ENCODE measurements at regions not wholly inside any gene's neighbourhood (a gene's known extent, or its start where the extent isn't known, plus 50 kb on each side); places are given as distances from the start of the nearest gene placed in this dataset.

GRCh38 chr1:177833631-177834030 lies 136.2 kb downstream of the SEC16B start:
- Histone ChIP-seq H2AFZ (ENCODE audit: low read length) (no peak overlapping the region), H2BK15ac (ENCODE audit: low read length) (no peak overlapping the region), H3K4me3 (ENCODE audit: low read length in 2 of 2) (no peak overlapping the region), H3K9me3 (replicated peaks in 1 of 2; ENCODE audit: control insufficient read depth in 2 of 2, insufficient read depth in 1 of 2, low read depth in 1 of 2, low read length in 2 of 2) (peaks cover 0 to 2% of the 10 kb centered on the region in 2 donors), H3K4me1 (ENCODE audit: control insufficient read depth in 2 of 2, insufficient read depth in 1 of 2, low read depth in 1 of 2, low read length in 2 of 2) (no peaks in the 10 kb centered on the region), H3K23ac (ENCODE audit: low read depth, low read length, poor library complexity) (no peak overlapping the region), H2BK120ac (ENCODE audit: low read depth, low read length) (no peak overlapping the region), H4K91ac (ENCODE audit: low read depth, low read length, poor library complexity) (no peak overlapping the region), H3K36me3 (replicated peaks in 1 of 2; ENCODE audit: control insufficient read depth in 2 of 2, insufficient read depth in 2 of 2, low read length in 2 of 2) (no peaks in the 10 kb centered on the region), H3K27ac (replicated peaks; ENCODE audit: low read length) (no peak overlapping the region), H3K18ac (ENCODE audit: low read length) (no peak overlapping the region), H3K79me1 (ENCODE audit: low read depth, low read length) (no peaks in the 10 kb centered on the region), H3K27me3 (ENCODE audit: control insufficient read depth in 3 of 3, insufficient read depth in 3 of 3, low read depth in 1 of 3, low read length in 3 of 3) (no peaks in the 10 kb centered on the region), H2AK5ac (ENCODE audit: low read depth, low read length) (no peak overlapping the region), H3K9ac (ENCODE audit: low read depth, low read length, poor library complexity) (no peak overlapping the region), H3K4me2 (ENCODE audit: insufficient read depth, low read length, poor library complexity, severe bottlenecking) (no peak overlapping the region), H2BK5ac (ENCODE audit: low read length) (no peak overlapping the region), H3K4ac (ENCODE audit: low read length) (no peak overlapping the region), H3K14ac (ENCODE audit: low read length) (no peak overlapping the region), H4K8ac (ENCODE audit: low read depth, low read length) (no peak overlapping the region), H2BK12ac (ENCODE audit: low read length) (no peak overlapping the region)
- no CpG with 5 or more reads among the region's 3 CpGs for WGBS, 2 donors (ENCODE audit: extremely low coverage in 2 of 2, insufficient read length in 2 of 2, insufficient replicate concordance in 1 of 2)
- no peak for DNase-seq (ENCODE audit: low spot score)

GRCh38 chr1:177830531-177831135 lies 139.2 kb downstream of the SEC16B start:
- WGBS, 2 donors (ENCODE audit: extremely low coverage in 2 of 2, insufficient read length in 2 of 2, insufficient replicate concordance in 1 of 2) = no CpG with 5 or more reads among the region's 4 CpGs

GRCh38 chr1:177825276-177825901 lies 144.5 kb downstream of the SEC16B start:
- Histone ChIP-seq H3K23ac (ENCODE audit: low read depth, low read length, poor library complexity) (no peak overlapping the region), H2BK5ac (ENCODE audit: low read length) (no peak overlapping the region), H3K4me1 (ENCODE audit: control insufficient read depth in 2 of 2, insufficient read depth in 1 of 2, low read depth in 1 of 2, low read length in 2 of 2) (no peaks in the 10 kb centered on the region), H2BK12ac (ENCODE audit: low read length) (no peak overlapping the region), H3K27ac (replicated peaks; ENCODE audit: low read length) (no peak overlapping the region), H4K8ac (ENCODE audit: low read depth, low read length) (no peak overlapping the region), H3K4me2 (ENCODE audit: insufficient read depth, low read length, poor library complexity, severe bottlenecking) (no peak overlapping the region), H2BK15ac (ENCODE audit: low read length) (no peak overlapping the region), H3K14ac (ENCODE audit: low read length) (no peak overlapping the region), H2AFZ (ENCODE audit: low read length) (no peak overlapping the region), H3K4me3 (ENCODE audit: low read length in 2 of 2) (no peak overlapping the region), H3K36me3 (replicated peaks in 1 of 2; ENCODE audit: control insufficient read depth in 2 of 2, insufficient read depth in 2 of 2, low read length in 2 of 2) (no peaks in the 10 kb centered on the region), H3K79me1 (ENCODE audit: low read depth, low read length) (no peaks in the 10 kb centered on the region), H3K4ac (ENCODE audit: low read length) (no peak overlapping the region), H2BK120ac (ENCODE audit: low read depth, low read length) (no peak overlapping the region), H2AK5ac (ENCODE audit: low read depth, low read length) (no peak overlapping the region), H4K91ac (ENCODE audit: low read depth, low read length, poor library complexity) (no peak overlapping the region), H3K18ac (ENCODE audit: low read length) (no peak overlapping the region), H3K9ac (ENCODE audit: low read depth, low read length, poor library complexity) (no peak overlapping the region), H3K27me3 (ENCODE audit: control insufficient read depth in 3 of 3, insufficient read depth in 3 of 3, low read depth in 1 of 3, low read length in 3 of 3) (peaks cover 0 to 3% (median 0%) of the 10 kb centered on the region in 3 experiments), H3K9me3 (replicated peaks in 1 of 2; ENCODE audit: control insufficient read depth in 2 of 2, insufficient read depth in 1 of 2, low read depth in 1 of 2, low read length in 2 of 2) (peaks cover 0 to 2% of the 10 kb centered on the region in 2 donors)
- no peak for DNase-seq (ENCODE audit: low spot score)
- WGBS, 2 donors (ENCODE audit: extremely low coverage in 2 of 2, insufficient read length in 2 of 2, insufficient replicate concordance in 1 of 2) = no CpG with 5 or more reads among the region's 6 CpGs

More at GRCh38 chr1:177830531-177831135, 139.2 kb downstream of the SEC16B start:
- Histone ChIP-seq H3K9ac (ENCODE audit: low read depth, low read length, poor library complexity) (no peak overlapping the region), H3K27me3 (ENCODE audit: control insufficient read depth in 3 of 3, insufficient read depth in 3 of 3, low read depth in 1 of 3, low read length in 3 of 3) (no peaks in the 10 kb centered on the region), H2BK120ac (ENCODE audit: low read depth, low read length) (no peak overlapping the region), H4K8ac (ENCODE audit: low read depth, low read length) (no peak overlapping the region), H2BK12ac (ENCODE audit: low read length) (no peak overlapping the region), H2BK5ac (ENCODE audit: low read length) (no peak overlapping the region), H3K23ac (ENCODE audit: low read depth, low read length, poor library complexity) (no peak overlapping the region), H3K27ac (replicated peaks; ENCODE audit: low read length) (no peak overlapping the region), H3K14ac (ENCODE audit: low read length) (no peak overlapping the region), H3K4me3 (ENCODE audit: low read length in 2 of 2) (no peak overlapping the region), H3K36me3 (replicated peaks in 1 of 2; ENCODE audit: control insufficient read depth in 2 of 2, insufficient read depth in 2 of 2, low read length in 2 of 2) (no peaks in the 10 kb centered on the region), H3K4me1 (ENCODE audit: control insufficient read depth in 2 of 2, insufficient read depth in 1 of 2, low read depth in 1 of 2, low read length in 2 of 2) (no peaks in the 10 kb centered on the region), H3K9me3 (replicated peaks in 1 of 2; ENCODE audit: control insufficient read depth in 2 of 2, insufficient read depth in 1 of 2, low read depth in 1 of 2, low read length in 2 of 2) (peaks cover 0 to 2% of the 10 kb centered on the region in 2 donors), H2AFZ (ENCODE audit: low read length) (no peak overlapping the region), H3K4me2 (ENCODE audit: insufficient read depth, low read length, poor library complexity, severe bottlenecking) (no peak overlapping the region), H3K18ac (ENCODE audit: low read length) (no peak overlapping the region), H2BK15ac (ENCODE audit: low read length) (no peak overlapping the region), H4K91ac (ENCODE audit: low read depth, low read length, poor library complexity) (no peak overlapping the region), H3K79me1 (ENCODE audit: low read depth, low read length) (no peaks in the 10 kb centered on the region), H2AK5ac (ENCODE audit: low read depth, low read length) (no peak overlapping the region), H3K4ac (ENCODE audit: low read length) (no peak overlapping the region)
- no peak for DNase-seq (ENCODE audit: low spot score)

GRCh38 chr1:177824508-177824982 lies 145.3 kb downstream of the SEC16B start:
- Histone ChIP-seq H2BK15ac (ENCODE audit: low read length) (no peak overlapping the region), H3K36me3 (replicated peaks in 1 of 2; ENCODE audit: control insufficient read depth in 2 of 2, insufficient read depth in 2 of 2, low read length in 2 of 2) (no peaks in the 10 kb centered on the region), H3K4ac (ENCODE audit: low read length) (no peak overlapping the region), H4K8ac (ENCODE audit: low read depth, low read length) (no peak overlapping the region), H3K9me3 (replicated peaks in 1 of 2; ENCODE audit: control insufficient read depth in 2 of 2, insufficient read depth in 1 of 2, low read depth in 1 of 2, low read length in 2 of 2) (peaks cover 0 to 2% of the 10 kb centered on the region in 2 donors), H2BK120ac (ENCODE audit: low read depth, low read length) (no peak overlapping the region), H3K9ac (ENCODE audit: low read depth, low read length, poor library complexity) (no peak overlapping the region), H3K23ac (ENCODE audit: low read depth, low read length, poor library complexity) (no peak overlapping the region), H3K4me3 (ENCODE audit: low read length in 2 of 2) (no peak overlapping the region), H3K18ac (ENCODE audit: low read length) (no peak overlapping the region), H2AK5ac (ENCODE audit: low read depth, low read length) (no peak overlapping the region), H2AFZ (ENCODE audit: low read length) (no peak overlapping the region), H3K14ac (ENCODE audit: low read length) (no peak overlapping the region), H2BK12ac (ENCODE audit: low read length) (no peak overlapping the region), H3K27me3 (ENCODE audit: control insufficient read depth in 3 of 3, insufficient read depth in 3 of 3, low read depth in 1 of 3, low read length in 3 of 3) (peaks cover 0 to 3% (median 0%) of the 10 kb centered on the region in 3 experiments), H3K79me1 (ENCODE audit: low read depth, low read length) (no peaks in the 10 kb centered on the region), H3K4me2 (ENCODE audit: insufficient read depth, low read length, poor library complexity, severe bottlenecking) (no peak overlapping the region), H2BK5ac (ENCODE audit: low read length) (no peak overlapping the region), H4K91ac (ENCODE audit: low read depth, low read length, poor library complexity) (no peak overlapping the region), H3K27ac (replicated peaks; ENCODE audit: low read length) (no peak overlapping the region), H3K4me1 (ENCODE audit: control insufficient read depth in 2 of 2, insufficient read depth in 1 of 2, low read depth in 1 of 2, low read length in 2 of 2) (no peaks in the 10 kb centered on the region)
- WGBS, 2 donors (ENCODE audit: extremely low coverage in 2 of 2, insufficient read length in 2 of 2, insufficient replicate concordance in 1 of 2) = no CpG with 5 or more reads among the region's 5 CpGs
- DNase-seq (ENCODE audit: low spot score) = no peak

Measured in neuronal stem cell (in vitro differentiated cells).